Ammon's horn (tissue), 1 donor: ENCODE measurements at regions not wholly inside any gene's neighbourhood (a gene's known extent, or its start where the extent isn't known, plus 50 kb on each side); places are given as distances from the start of the nearest gene placed in this dataset.

Experiments used
- DNase-seq: peaks from one replicate; pipeline ENCODE4 v3.0.0-alpha.2; 2016; ENCODE audit warnings: low spot score

DNA sequence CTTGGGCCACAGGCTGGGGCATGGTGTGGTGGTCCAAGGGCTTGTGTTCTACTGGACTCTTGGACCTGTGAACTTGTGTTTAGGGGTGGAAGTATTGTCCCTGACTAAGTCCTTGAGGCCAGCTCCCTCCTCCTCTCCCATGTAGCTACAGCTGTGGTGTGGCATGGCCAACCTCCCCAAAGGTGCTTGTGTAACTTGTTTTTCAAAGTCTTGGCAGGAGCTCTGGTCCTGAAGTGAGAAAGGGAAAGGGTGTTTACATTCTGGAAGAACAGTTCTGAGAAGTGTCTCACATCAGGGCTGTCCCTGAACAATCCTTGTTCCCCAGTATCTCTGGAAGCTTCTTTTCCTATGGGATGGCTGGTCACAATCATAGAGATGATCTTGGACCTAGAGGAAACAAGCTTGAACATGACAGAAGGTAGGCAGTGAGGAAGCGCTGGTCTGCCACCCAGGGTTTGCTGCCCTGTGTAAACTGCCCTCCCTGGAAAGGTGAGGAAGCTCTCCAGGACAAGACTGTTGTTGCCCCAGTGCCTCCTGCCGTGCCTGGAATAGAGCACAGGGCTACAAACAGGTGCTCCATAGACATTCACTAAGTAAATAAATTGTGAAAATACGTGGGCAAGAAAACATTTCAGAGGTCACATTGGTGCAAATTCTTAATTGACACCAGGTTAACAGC lies 64.6 kb upstream of the KLF9 start:
- DNase-seq: no peak

DNA sequence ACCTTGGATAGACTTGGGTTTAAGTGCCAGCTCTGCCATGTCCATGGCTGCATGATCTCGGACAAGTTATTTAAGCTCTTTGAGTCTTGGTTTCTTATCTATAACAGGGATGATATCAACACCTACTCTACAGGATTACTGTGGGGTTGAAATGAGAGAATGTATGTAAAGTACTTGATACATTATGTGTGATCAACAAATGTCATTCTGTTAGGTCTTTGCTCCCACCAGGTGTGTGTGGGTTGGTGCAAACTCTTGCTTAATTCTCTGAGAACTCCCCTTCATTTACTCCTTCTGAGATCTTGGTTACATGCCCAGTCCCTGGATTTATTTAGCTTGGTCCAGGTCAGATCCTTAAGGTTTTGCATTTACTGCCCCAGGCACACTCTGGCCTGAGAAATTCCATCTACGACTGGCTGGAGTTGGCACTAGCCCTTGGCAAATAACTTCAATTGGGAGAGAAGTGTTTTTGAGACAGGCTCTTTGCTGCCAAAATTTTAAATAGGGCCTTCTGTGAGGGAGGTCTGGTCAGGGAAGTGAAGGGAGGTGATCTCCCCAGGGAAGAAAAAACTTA lies 63.5 kb upstream of the KLF9 start:
- DNase-seq: peak; percentile 57

DNA sequence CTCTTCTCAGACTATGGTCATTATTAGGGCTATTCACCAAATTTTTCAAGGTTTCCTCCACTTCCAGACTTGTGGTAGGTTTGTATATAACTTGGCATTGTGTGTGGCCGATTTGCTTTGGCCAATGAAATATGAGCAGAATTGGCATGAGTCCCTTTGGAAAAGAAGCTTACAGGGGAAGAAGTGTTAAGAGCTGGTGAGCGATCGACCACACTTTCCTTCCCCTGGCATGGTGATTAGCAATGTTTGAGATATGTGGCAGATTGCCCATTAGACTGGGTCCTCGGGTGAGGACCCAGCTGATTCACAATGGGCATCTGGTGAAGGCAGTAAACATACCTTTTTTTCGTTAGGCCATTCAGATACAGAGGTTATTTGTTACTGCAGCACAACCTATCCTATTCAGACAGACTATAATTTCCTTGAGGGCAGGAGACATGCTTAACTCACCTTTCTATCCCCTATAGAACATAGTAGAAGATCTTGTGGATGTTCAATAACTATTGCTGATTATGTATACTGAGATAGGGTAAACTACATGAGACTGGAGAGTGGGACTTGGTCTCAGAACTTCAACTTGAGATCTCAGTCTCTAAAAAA lies 62.8 kb upstream of the KLF9 start:
- no peak for DNase-seq

DNA sequence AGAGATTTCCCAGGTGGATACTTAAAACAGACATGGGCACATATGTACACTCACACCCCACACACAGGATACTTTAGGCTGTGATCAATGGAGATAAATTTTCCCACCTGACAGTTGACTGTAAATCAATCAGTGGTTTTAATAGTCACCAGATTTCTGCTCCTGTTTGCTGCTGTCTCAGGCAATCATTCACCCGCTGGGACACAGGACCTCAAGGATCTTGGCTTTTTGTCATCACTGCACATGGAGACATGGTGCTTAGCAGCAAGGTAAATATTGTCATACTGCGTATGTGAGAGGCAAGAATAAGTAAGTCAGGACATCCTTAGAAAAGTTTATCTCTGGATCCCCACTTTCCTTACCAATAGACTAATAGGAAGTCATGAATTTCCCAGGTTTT lies 60.8 kb upstream of the KLF9 start:
- DNase-seq: no peak

DNA sequence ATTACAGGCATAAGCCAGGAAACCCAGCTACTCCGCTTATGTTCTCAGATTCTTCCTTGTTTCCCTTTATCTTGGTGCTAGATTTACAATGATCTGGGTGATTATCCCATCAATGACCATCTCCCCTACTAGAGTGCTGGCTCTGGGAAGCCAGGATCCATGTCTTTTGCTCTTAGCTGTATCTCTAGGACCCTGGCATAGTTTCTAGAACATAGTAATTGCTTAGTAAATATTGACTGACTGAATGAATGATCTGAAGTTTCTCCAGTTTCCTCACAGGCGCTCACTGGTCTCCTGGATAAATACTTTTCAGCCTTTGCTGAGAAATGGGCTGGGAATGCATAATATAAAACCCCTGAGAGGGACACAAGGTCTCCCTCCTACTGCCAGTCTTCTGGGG lies 60.0 kb upstream of the KLF9 start:
- DNase-seq: no peak

DNA sequence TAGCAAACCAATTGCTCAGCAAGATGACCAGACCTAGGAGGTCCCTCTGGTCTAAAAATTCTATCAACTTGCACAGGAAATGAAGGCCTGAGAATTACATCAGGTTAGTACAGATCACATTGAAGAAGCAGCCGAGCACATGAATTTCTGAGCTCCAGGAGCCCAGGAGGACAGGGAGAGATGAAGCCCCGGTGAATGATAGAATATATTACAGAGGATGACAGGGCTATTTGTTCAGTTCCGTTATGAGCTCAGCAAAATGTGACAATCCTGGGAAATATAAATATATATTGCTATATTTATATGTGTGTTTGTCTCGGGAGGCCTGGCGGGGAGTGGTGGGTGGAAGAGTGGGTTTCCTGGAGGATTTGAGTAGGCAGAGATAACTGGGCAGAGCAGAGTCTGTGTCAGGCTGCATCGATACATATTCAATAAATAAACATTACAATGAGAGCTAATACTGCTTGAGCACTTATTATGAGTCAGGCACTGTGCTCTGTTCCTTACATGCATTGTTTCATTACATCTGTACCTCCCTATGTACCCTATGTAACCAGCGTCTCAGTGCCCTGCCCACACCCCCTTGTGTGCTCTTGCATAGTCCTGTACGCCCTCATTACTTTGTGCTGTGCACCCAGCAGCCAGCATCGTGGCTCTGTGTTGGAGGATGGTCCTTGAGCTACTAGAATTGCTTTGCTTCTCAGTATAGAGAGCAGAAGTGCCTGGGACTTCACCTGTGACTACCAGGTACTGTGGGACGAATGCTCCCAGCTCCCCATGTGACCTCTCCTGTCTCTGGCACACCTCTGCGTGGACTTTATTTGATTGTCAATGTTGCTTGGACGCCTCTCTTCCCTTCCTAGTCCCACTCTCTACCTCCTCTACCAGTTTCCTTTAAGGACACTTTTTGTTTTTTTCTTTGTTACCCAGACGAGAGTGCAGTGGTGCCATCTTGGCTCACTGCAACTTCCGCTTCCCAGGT lies 58.1 kb upstream of the KLF9 start:
- no peak for DNase-seq

DNA sequence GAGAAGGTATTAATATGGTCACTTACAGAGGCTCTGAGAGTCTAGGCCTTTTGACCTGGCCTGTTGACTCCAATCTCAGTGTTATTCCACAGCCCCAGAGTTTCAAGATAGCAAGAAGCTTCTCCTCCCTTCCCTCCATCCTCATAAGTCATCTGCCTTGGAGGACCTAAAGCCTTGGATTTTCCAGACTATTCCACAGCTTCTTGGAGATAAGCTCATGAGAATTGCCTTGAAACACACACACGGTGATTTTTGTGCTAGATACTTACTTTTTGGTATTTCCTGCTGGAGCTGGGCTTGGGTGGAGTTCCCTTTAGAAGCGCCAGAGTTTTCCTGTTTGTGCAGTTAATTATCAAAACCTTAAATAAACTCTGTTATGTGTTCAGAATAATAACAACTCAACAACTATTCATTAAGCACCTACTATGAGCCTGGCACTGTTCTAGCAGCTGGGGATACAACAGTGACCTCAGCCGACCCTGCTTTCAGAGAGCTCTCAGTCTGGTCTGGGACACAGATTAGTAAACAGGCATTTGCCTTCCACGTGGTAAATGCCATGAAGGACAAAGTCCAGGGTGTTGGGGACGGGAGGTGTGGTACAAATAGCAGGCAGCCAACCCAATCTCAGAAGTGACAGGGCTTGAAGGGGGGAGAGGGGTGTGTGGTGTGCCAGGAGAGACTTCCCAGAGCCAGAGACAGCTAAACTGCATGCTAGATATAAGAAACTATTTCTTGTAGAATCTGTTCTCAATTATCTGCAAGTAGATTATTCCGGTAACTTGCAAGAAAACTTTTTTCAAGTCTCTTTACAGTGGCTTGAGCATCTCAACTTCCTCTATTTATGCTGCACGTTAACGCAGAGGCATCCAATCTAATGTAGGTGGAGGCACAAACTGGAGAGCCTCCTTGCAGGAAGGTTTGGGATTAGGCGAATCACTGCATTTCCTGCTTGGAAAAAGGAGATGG lies 55.9 kb upstream of the KLF9 start:
- DNase-seq: peak; percentile 43

DNA sequence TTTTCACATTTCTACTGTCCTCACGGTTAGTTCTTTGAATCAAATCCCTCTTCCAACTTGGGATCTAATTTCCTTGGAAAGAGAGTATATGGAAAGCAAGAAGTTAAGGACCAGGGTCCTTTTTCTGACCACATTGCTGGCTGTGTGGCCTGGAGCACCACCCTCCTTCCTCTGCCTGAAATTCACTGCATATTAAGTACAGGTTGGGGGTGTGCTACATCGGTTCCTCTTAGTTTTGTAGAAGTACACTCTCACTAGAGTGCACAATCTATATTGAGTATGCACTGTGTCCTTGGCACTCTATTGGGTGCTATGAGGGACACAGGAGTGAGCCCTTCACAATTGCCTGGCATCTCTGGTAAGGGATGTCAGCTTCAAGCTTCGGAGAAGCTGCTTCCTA lies 53.8 kb upstream of the KLF9 start:
- DNase-seq: no peak

DNA sequence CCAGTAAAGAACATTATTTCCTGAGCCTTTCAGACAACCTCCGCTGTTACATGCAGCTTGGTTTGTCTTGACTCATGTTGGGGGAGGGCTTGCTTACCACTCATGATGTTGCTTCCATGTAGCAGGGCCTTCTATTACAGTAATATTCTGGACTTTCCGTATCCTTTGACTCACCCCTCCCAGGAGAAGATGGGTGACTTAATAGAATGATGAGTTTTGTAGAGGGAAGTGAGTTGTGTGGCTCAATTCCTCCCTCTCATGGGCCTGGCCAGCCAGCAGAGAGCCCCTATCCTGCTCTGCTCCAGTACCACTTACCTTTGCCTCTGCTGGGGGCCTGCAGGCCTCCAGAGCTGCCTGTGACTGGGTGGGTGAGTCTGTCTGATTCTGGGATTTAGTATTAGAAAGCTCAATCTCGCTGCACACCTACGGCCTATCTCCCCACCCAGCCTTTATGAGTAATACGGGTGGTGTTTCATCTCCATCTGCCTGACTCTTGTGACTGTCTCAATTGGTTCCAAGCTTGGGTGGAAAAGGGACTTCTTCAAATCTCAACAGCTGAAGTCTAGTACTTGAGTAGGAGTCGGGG lies 52.6 kb upstream of the KLF9 start:
- peak; percentile 43 for DNase-seq

DNA sequence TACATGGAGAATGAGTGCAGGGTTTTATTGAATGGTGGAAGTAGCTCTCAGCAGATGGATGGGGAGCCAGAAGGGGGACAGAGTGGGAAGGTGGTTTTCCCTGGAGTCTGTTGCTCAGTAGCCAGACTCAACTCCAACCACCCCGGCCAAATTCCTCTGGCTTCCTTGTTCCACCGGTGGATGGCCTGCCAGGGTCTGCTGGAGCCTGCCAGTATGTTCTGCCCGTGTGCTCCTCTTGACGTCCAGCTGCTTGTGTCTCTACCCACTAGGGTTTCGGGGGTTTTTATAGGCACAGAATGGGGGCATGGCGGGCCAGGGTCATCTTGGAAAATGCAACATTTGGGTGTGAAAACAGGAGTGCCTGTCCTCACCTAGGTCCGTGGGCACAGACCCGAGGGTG lies 51.4 kb upstream of the KLF9 start:
- no peak for DNase-seq

DNA sequence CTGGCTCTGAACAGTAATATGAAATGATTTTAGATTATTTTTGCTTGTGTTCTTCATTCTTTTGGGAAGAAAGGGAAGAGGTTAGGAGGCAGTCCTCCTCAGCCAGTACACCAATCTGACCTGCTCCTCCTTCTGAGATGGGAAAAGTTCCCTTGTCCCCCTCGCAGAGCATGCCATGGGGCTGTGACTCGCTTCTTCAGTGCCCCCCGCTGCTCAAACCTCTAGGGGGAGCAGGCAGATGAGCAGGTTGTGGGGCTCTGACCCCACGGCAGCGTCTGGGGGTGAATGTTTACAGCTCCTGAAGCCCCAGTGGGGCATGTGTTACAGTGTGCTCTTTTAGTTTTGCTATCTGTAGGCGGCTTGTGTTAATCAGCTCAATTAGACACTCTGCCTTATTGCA lies 50.9 kb upstream of the KLF9 start:
- no peak for DNase-seq
